Trophoblast cell (in vitro differentiated cells and primary cell): ENCODE measurements at regions not wholly inside any gene's neighbourhood (a gene's known extent, or its start where the extent isn't known, plus 50 kb on each side); places are given as distances from the start of the nearest gene placed in this dataset.

Experiments used
- DNase-seq, 2 donors: peaks; one replicate each; pipeline ENCODE4 v3.0.0-alpha.2; 2016
- H2AFZ ChIP-seq: 2 replicates; pipeline ENCODE4 v1.6.1; 2013; ENCODE audit warnings: low read length, moderate library complexity, mild to moderate bottlenecking; ENCODE audit not compliant: insufficient read depth, poor library complexity
- H2AK5ac ChIP-seq: 2 replicates; pipeline ENCODE4 v1.6.1; 2013; ENCODE audit warnings: mild to moderate bottlenecking, low read length
- H2BK120ac ChIP-seq: 2 replicates; pipeline ENCODE4 v1.6.1; 2013; ENCODE audit warnings: low read length, mild to moderate bottlenecking, moderate library complexity; ENCODE audit not compliant: insufficient read depth, poor library complexity
- H2BK12ac ChIP-seq: 2 replicates; pipeline ENCODE4 v1.6.1; 2013; ENCODE audit warnings: mild to moderate bottlenecking, low read length, moderate library complexity
- H2BK5ac ChIP-seq: 2 replicates; pipeline ENCODE4 v1.6.1; 2013; ENCODE audit warnings: low read length, low read depth, moderate library complexity, mild to moderate bottlenecking; ENCODE audit not compliant: poor library complexity
- H3K14ac ChIP-seq: 2 replicates; pipeline ENCODE4 v1.6.1; 2013; ENCODE audit warnings: mild to moderate bottlenecking, low read length
- H3K18ac ChIP-seq: 2 replicates; pipeline ENCODE4 v1.6.1; 2013; ENCODE audit warnings: mild to moderate bottlenecking, low read length
- H3K23ac ChIP-seq: 2 replicates; pipeline ENCODE4 v1.6.1; 2013; ENCODE audit warnings: low read length
- H3K27ac ChIP-seq: 2 replicates; pipeline ENCODE4 v1.5.1; 2013; ENCODE audit warnings: low read depth, mild to moderate bottlenecking, inconsistent platforms, low read length, moderate library complexity
- H3K27me3 ChIP-seq: 2 replicates; pipeline ENCODE4 v1.6.1; 2013; ENCODE audit warnings: inconsistent platforms, mild to moderate bottlenecking, low read length, moderate library complexity; ENCODE audit not compliant: insufficient read depth
- H3K36me3 ChIP-seq, 2 experiments: 1 replicate in 1 of 2; 2 replicates in 1 of 2; pipeline ENCODE4 v1.6.1; 2013; ENCODE audit warnings: low read length in 2 of 2, mild to moderate bottlenecking in 2 of 2, moderate library complexity in 1 of 2; ENCODE audit not compliant: insufficient read depth in 2 of 2, control insufficient read depth in 1 of 2
- H3K4ac ChIP-seq: 2 replicates; pipeline ENCODE4 v1.6.1; 2013; ENCODE audit warnings: low read depth, mild to moderate bottlenecking, low read length, moderate library complexity
- H3K4me1 ChIP-seq, 2 experiments: 1 replicate in 1 of 2; 2 replicates in 1 of 2; pipeline ENCODE4 v1.6.1; 2013; ENCODE audit warnings: low read length in 2 of 2, mild to moderate bottlenecking in 2 of 2, moderate library complexity in 1 of 2; ENCODE audit not compliant: insufficient read depth in 2 of 2, control insufficient read depth in 1 of 2
- H3K4me2 ChIP-seq: 2 replicates; pipeline ENCODE4 v1.6.1; 2013; ENCODE audit warnings: inconsistent platforms, mild to moderate bottlenecking, low read length, moderate library complexity
- H3K4me3 ChIP-seq: 2 replicates; pipeline ENCODE4 v1.5.1; 2013; ENCODE audit warnings: mild to moderate bottlenecking, low read depth, low read length, inconsistent platforms
- H3K79me1 ChIP-seq: one replicate; pipeline ENCODE4 v1.6.1; 2013; ENCODE audit warnings: low read length
- H3K79me2 ChIP-seq: 2 replicates; pipeline ENCODE4 v1.6.1; 2013; ENCODE audit warnings: low read length, mild to moderate bottlenecking; ENCODE audit not compliant: control insufficient read depth, insufficient read depth, poor library complexity
- H3K9ac ChIP-seq: 2 replicates; pipeline ENCODE4 v1.6.1; 2013; ENCODE audit warnings: mild to moderate bottlenecking, low read length
- H3K9me3 ChIP-seq: 2 replicates; pipeline ENCODE4 v1.6.1; 2013; ENCODE audit warnings: low read depth, mild to moderate bottlenecking, control low read depth, inconsistent platforms, low read length; ENCODE audit not compliant: insufficient read depth
- H4K12ac ChIP-seq: 2 replicates; pipeline ENCODE4 v1.6.1; 2013; ENCODE audit warnings: low read depth, mild to moderate bottlenecking, low read length, moderate library complexity
- H4K8ac ChIP-seq: 2 replicates; pipeline ENCODE4 v1.6.1; 2013; ENCODE audit warnings: low read depth, mild to moderate bottlenecking, low read length, moderate library complexity
- H4K91ac ChIP-seq: one replicate; pipeline ENCODE4 v1.6.1; 2013; ENCODE audit warnings: low read depth, mild to moderate bottlenecking, low read length, moderate library complexity
- WGBS: extraction: QIAGEN DNeasy Blood & Tissue Kit; methylation state at CpG from one replicate; pipeline ENCODE4 v1.1.7; 2013; ENCODE audit warnings: missing lambda C conversion rate; ENCODE audit not compliant: insufficient read length, insufficient coverage; ENCODE audit errors: extremely low coverage; 5-methylcytosine and 5-hydroxymethylcytosine counted together

- Histone ChIP-seq H3K4ac (no peak overlapping the region), H4K12ac (no peak overlapping the region), H3K79me2 (no peaks in the 10 kb centered on the region), H3K4me2 (no peak overlapping the region), H3K27ac (no peak overlapping the region), H2AK5ac (no peak overlapping the region), H2BK5ac (no peak overlapping the region), H3K79me1 (no peaks in the 10 kb centered on the region), H3K9ac (no peak overlapping the region), H3K36me3 (no peaks in the 10 kb centered on the region), H3K23ac (no peak overlapping the region), H3K4me1 (no peaks in the 10 kb centered on the region), H2BK120ac (no peak overlapping the region), H4K8ac (no peak overlapping the region), H2AFZ (no peak overlapping the region), H3K9me3 (no peaks in the 10 kb centered on the region), H3K14ac (no peak overlapping the region), H4K91ac (no peak overlapping the region), H3K18ac (no peak overlapping the region), H3K27me3 (no peaks in the 10 kb centered on the region), H3K4me3 (no peak overlapping the region), H2BK12ac (no peak overlapping the region)
- WGBS, result no CpG with 5 or more reads among the region's 3 CpGs
- DNase-seq, result peak in 1 of 2 donors; percentile 46
These were observed 354.9 kb downstream of the RSL24D1 start for GRCh38 chr15:54841701-54842305.

DNA sequence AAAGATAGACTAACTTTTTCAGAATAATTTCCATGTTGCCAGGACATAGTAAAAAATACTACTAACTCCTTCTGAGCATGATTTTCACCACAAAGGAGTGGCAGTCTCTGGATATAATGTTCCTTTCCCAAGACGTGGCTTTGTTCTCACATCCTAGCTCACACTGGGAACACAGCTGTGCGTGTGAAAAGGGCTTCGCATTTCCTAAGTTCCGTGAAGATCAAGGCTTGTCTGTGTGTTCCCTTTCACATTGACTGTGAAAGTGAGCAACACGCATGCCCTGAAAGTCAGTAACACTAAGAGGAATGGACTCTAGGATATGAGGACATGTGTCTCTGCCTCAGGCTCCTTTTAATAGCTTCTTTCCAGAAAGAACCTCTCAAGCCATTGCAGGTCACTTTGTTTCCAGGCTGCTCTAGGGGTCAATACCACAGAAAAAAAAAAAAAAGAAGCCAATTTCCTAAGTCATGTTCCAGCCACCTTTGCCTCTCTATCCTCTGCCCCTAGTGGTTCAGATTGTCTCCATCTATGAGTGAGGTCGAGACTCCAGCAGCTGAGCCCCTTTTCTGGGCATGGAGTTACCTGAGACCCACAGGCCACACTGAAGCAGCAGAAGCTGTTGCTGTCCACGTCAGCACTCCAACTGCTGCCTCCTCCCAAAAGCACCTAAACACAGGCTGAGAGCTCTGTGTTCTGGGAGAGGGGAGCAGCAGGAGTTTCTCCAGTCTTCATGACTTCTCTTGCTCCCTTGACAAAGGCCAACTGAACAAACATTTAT, 355.9 kb downstream of the RSL24D1 start:
- no peak overlapping the region for H3K4me3 ChIP-seq
- WGBS, result no CpG with 5 or more reads among the region's 7 CpGs

GRCh38 chr15:54839379-54839778, 357.4 kb downstream of the RSL24D1 start:
- no peak overlapping the region for H3K18ac ChIP-seq
- no peak overlapping the region for H2AK5ac ChIP-seq
- no peak overlapping the region for H3K9ac ChIP-seq
- H4K8ac ChIP-seq, result no peak overlapping the region
- no peak overlapping the region for H2BK120ac ChIP-seq
- H4K12ac ChIP-seq, result no peak overlapping the region
- H3K4me3 ChIP-seq, result no peak overlapping the region
- no peak for DNase-seq
- H3K4ac ChIP-seq, result no peak overlapping the region
- no peak overlapping the region for H3K23ac ChIP-seq
- no peaks in the 10 kb centered on the region for H3K79me1 ChIP-seq
- H2AFZ ChIP-seq, result no peak overlapping the region
- H3K36me3 ChIP-seq, result no peaks in the 10 kb centered on the region
- WGBS, result no CpG with 5 or more reads among the region's 2 CpGs
- no peak overlapping the region for H2BK5ac ChIP-seq
- H3K27ac ChIP-seq, result no peak overlapping the region
- no peaks in the 10 kb centered on the region for H3K4me1 ChIP-seq
- H3K9me3 ChIP-seq, result no peaks in the 10 kb centered on the region
- no peak overlapping the region for H3K4me2 ChIP-seq
- no peaks in the 10 kb centered on the region for H3K27me3 ChIP-seq
- H3K79me2 ChIP-seq, result no peaks in the 10 kb centered on the region
- H4K91ac ChIP-seq, result no peak overlapping the region
- H3K14ac ChIP-seq, result no peak overlapping the region
- H2BK12ac ChIP-seq, result no peak overlapping the region

More for the DNA sequence above, 355.9 kb downstream of the RSL24D1 start:
- Histone ChIP-seq H3K23ac (no peak overlapping the region), H4K8ac (no peak overlapping the region), H3K9me3 (no peaks in the 10 kb centered on the region), H2BK5ac (no peak overlapping the region), H3K18ac (no peak overlapping the region), H4K12ac (no peak overlapping the region), H2BK12ac (no peak overlapping the region), H3K4me2 (no peak overlapping the region), H3K27me3 (no peaks in the 10 kb centered on the region), H2AFZ (no peak overlapping the region), H3K36me3 (no peaks in the 10 kb centered on the region), H3K9ac (no peak overlapping the region), H2BK120ac (no peak overlapping the region), H4K91ac (no peak overlapping the region), H3K79me1 (no peaks in the 10 kb centered on the region), H3K79me2 (no peaks in the 10 kb centered on the region), H3K27ac (no peak overlapping the region), H2AK5ac (no peak overlapping the region), H3K4me1 (no peaks in the 10 kb centered on the region), H3K4ac (no peak overlapping the region), H3K14ac (no peak overlapping the region)
- no peak for DNase-seq

- no peak overlapping the region for H3K18ac ChIP-seq
- no peak overlapping the region for H3K4me2 ChIP-seq
- H3K36me3 ChIP-seq, result no peaks in the 10 kb centered on the region
- no peak overlapping the region for H2BK12ac ChIP-seq
- H3K9ac ChIP-seq, result no peak overlapping the region
- no peaks in the 10 kb centered on the region for H3K79me2 ChIP-seq
- WGBS, result no CpG with 5 or more reads among the region's 5 CpGs
- no peak overlapping the region for H2AK5ac ChIP-seq
- H4K12ac ChIP-seq, result no peak overlapping the region
- no peak overlapping the region for H4K91ac ChIP-seq
- H3K79me1 ChIP-seq, result no peaks in the 10 kb centered on the region
- DNase-seq, result no peak
- no peak overlapping the region for H3K27ac ChIP-seq
- H3K23ac ChIP-seq, result no peak overlapping the region
- H3K27me3 ChIP-seq, result no peaks in the 10 kb centered on the region
- no peaks in the 10 kb centered on the region for H3K4me1 ChIP-seq
- H2BK5ac ChIP-seq, result no peak overlapping the region
- no peak overlapping the region for H3K14ac ChIP-seq
- H2BK120ac ChIP-seq, result no peak overlapping the region
- no peak overlapping the region for H3K4ac ChIP-seq
- no peak overlapping the region for H3K4me3 ChIP-seq
- H3K9me3 ChIP-seq, result no peaks in the 10 kb centered on the region
- H2AFZ ChIP-seq, result no peak overlapping the region
- H4K8ac ChIP-seq, result no peak overlapping the region
These were observed 360.5 kb downstream of the RSL24D1 start for GRCh38 chr15:54836052-54836795.
